GM21360 (cell line): ENCODE measurements at regions not wholly inside any gene's neighbourhood (a gene's known extent, or its start where the extent isn't known, plus 50 kb on each side); places are given as distances from the start of the nearest gene placed in this dataset.
"Not testable (repeated sequence)": the region's sequence is repeated elsewhere in the genome, so short reads cannot be mapped to it uniquely, and the experiment has no call there.

ENCODE experiments used
- ATAC-seq: cut with Tn5 transposase; IDR thresholded peaks from one replicate; pipeline ENCODE4 v1.9.1; 2021; ENCODE audit warnings: mild to moderate bottlenecking, moderate library complexity; ENCODE audit not compliant: unreplicated experiment

DNA sequence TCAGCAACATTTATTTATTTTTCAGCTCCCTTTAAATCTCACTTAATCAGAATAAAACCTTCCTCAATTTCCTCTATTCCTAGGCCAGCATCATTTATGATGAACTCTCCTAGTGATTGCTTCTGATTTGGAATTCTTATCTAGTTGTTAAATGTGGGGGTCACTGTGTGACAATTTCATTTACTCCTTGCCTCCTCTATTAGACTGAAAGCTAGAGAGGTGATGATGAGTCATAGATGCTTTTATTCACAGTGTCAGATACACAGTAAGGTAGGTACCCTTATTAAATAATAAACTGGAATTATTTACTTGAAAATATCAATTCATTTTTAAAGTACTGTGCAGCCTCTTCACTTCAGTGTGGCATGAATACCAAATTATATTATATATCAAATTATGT, 960.6 kb downstream of the MAT2B start:
- ATAC-seq: no peak

DNA sequence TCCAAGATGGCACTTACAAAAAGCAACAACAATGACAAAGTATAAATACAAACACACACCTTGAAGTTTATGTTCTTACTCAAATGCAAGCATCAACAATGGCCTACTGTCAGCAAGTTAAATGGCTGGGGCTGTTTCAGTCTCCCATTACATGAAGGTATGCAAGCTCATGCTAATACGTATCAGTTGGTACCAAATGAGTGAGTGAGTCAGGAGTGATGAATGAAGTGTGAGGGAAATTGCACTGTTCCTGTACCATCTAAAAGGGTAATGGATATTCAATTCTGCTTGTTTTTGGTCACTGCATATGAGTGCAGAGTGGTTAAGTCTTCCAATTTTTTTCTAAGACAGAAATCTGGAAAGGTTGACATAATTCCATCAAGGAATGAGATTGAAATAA, 964.9 kb downstream of the MAT2B start:
- no peak for ATAC-seq

DNA sequence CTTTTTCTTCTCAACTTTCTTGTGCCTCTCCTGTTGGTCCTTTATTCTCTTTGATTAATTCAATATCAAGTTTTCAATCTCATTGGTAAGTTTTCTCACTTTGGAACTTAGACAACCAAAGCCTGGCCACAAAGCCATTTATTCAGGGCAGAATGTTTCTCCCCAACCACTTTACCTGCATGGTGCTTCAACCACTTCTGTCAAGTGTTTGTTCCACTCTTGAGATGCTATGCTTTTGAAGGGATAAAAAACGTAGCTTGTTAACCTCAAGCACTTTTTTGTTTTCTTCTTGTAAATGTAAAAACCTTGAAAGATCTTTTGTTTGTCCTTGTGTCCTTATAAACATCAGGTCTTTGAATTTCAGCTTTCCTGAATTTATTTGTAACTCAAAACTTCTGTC, 966.7 kb downstream of the MAT2B start:
- ATAC-seq: no peak

DNA sequence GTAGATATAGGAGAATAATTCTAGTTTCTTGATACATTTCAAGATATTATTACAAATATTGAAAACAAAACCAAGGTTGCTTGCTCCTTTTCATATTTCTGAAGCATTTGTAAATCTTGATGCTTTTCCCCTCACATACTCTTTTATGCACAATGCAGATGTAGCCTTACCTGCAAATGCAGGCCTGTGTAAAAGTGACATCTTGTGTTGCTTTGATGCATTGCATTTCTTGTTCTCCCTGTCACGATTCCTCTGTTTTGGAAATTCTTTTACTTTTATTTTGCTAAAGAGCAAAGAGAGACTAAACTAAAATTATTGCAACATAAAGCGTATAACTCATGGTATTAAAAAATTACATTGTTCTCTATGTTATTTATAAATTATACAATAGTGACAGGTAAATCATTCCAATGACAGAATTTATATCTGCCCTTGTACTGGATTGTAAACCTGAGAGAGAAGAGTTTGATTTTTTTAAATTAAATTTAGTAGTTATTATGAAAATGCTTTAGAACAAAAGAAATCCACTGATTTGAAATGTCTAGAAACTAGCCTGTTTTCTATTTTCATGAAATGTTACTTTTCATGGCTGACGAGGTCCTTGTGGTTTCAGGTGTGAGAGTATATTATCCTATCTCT, 970.0 kb downstream of the MAT2B start:
- ATAC-seq: no peak

- no peak for ATAC-seq
Measured at GRCh38 chr5:164481270-164481669, 975.9 kb downstream of the MAT2B start.

DNA sequence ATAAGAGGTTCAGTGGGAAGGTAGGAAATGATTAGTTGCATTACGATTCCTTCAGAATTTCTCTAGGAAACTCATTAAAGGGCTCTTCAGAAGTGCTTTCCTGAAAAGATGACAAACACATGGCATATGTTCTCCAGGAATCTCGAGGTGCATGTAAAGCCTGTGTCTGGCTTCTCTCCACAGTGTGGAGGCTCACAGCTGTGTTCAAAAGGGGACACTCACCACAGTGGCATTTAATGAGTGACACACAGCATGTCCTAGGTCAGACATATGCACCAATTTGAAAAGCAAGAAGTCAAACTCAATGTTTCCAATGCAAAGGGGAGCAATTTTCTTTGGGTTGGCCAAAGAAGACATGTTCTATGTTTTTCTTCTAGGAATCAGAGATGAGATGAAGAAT, 976.9 kb downstream of the MAT2B start:
- ATAC-seq: no peak

DNA sequence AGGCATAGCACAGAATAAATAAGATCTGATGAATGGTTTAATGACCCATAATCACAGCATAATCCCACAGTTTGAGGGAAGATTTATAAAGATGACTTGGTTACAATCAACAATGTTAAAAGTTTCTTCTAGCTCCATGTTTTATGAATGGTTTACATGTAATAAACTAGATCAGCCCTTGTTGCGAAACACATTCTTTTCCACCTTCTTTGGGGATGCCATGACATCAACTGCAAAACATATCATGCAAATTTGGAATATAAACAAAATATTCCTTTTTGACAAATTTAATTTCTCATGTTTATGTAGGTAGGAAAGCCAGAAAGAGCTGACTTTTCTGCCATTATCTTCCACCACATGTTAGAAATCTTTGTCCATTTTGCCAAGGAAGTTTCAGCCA, 979.5 kb downstream of the MAT2B start:
- no peak for ATAC-seq

DNA sequence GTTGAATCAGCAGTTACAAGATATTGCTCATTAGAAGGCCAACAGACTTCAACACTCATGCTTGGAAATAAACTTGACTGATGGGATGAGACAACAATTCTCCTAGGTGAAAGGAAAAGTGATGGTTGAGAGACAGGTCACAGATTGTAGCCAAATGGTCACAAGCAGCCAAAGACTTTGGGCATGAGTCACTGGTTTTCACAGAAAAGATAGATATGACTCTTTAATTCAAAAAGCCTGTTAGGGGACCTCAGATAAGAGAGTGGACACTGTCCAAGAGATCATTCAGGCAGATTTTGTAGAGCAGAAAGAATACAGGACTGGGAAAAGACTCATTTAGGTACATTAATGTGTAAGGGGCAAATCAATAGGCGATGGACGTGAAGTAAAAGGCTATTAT, 982.5 kb downstream of the MAT2B start:
- no peak for ATAC-seq

DNA sequence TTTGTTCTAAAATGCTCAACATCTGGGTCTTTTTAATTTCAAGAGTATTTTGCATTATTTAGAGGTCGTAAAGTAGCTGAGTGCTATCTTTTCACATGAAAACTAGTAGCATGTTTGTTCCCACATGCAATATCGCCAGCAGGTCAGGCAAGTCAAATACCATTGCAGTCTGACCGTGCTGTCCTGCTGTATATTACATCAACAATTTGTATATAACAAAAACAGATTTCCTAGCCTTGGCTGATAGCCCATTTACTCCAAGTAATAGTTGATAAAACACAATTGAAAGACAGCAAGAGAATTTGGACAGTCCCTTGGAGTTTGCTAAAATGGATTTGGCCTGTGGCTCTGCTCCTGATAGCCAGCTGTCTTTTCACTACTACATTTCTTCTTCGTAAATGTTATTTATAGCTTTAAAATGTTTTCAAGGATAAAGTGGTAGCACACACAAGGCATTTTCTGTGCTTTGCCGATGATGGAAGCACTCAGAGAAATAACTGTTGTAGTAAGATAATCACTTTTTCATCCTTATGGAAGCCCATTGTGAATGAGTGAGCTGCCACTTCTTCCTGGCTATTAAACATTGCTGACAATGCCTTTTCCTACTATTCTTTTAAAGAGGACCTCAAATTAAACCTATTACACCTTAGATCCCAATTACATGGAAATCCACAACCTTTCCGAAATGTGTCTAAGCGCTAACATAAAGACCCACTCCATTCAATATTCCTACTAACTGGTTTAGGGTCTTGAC, 992.1 kb downstream of the MAT2B start:
- no peak for ATAC-seq

- no peak for ATAC-seq
Measured at GRCh38 chr5:164498438-164498837, 993.0 kb downstream of the MAT2B start.

DNA sequence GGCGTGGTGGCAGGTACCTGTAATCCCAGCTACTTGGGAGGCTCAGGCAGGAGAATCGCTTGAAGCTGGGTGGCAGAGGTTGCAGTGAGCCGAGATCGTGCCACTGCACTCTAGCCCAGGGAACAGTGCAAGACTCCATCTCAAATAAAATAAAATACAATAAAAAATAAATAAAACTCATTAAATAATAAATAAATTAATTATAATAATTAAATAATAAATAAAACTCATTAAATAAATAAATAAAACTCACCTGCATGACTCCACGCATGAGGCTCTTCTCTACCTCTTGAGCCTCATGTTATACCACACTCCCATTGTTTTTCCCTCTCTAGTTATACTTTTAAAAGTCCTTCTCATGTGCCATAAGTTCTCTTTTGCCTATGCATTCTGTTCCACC, 995.4 kb downstream of the MAT2B start:
- ATAC-seq: no peak

- no peak for ATAC-seq
Measured at GRCh38 chr5:164501344-164501743, 995.9 kb downstream of the MAT2B start.

DNA sequence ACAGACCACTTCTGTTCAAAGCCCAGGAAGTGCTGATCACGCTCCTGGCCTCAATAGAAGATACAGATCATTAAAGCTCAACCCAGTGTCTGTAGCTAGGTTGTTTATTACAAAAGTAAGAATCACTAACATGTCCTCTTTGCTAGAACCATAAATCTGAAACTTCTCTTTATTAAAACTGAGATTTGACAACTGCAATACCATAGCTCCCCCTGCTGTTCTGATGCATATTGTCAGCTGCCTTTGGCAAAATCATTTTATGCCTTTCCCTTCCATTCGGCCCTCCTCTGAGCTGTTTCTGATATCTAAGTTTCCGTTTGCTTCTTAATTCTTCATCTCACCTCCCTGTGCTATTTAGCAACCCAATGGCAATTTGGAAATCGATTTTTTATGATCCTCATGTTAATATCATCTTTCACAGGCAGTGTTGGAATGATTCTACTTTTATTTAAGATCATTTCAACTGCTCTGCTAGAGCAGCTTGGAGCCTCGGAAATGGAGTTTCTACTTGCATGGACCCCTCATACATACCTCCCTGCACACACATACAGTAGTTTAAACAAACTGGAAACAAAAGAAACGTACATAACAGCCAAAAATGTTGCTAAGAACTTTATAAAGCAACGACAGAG, 998.8 kb downstream of the MAT2B start:
- ATAC-seq: peak; percentile 69

DNA sequence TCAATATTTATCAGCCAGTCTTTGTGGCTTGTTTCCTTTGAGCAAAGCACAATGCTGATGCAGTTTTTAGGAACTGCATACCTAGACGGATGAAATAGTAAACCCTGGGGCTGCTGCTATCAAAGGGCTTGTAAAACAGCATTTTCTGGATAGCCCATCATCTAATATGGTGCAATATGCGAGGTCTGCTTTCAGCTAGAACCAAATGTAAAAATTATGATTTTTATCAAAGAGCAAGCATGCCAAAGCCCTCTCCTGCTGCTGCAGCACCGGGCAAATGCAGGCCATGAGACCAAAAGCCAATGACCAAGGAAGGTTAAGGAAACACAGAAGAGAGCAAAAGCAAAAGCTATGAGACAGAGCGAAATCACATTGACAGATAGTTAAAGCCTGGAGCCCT, 1000.4 kb downstream of the MAT2B start:
- ATAC-seq: no peak

GRCh38 chr5:164518067-164518740, 1012.8 kb downstream of the MAT2B start:
- no peak for ATAC-seq

GRCh38 chr5:164518741-164519080, 1013.3 kb downstream of the MAT2B start:
- ATAC-seq: no peak

DNA sequence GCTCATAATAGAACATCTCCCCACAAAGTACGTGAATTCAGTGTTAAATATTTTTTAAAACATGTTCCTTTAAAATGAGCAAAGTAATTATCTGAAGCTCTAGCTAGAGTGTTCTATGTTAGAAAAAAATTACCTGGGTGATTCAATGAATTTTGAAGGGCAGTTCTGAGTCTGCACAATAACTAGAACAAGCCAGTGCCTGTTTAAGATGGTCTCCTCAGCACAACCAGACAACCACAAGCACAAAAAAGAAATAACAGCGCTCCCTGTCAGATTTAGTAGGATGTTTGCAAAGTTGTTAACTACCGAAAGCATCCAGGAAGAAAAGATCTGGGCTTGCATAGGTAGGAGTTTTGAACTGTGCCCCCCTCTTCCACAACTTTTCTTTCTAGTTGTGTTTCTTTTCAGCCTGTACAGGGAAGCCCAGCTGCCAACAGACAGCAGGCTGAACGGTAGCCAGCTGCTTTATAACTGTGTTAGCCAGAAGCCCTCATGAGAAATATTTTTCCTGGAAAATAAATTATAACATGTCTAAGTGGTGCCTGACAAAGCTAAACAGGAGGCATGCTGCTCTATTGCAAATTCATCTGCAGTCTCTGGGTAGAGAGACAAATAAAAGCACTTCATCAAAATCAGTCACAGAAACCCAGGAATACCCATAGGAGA, 1026.9 kb downstream of the MAT2B start:
- no peak for ATAC-seq

DNA sequence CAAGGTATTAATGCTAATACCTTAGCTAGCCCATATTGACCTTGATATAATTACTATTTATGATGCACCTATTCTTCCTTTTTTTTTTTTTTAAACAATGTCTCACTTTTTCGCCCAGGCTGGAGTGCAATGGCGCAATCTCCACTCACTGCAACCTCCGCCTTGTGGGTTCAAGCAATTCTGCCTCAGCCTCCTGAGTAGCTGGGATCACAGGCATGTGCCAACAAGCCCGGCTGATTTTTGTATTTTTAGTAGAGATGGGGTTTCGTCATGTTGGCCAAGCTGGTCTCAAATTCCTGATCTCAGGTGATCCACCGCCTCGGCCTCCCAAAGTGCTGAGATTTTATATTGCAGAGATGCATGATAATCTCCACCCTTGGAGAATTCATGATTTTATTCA, 1028.0 kb downstream of the MAT2B start:
- ATAC-seq: not testable (repeated sequence)

DNA sequence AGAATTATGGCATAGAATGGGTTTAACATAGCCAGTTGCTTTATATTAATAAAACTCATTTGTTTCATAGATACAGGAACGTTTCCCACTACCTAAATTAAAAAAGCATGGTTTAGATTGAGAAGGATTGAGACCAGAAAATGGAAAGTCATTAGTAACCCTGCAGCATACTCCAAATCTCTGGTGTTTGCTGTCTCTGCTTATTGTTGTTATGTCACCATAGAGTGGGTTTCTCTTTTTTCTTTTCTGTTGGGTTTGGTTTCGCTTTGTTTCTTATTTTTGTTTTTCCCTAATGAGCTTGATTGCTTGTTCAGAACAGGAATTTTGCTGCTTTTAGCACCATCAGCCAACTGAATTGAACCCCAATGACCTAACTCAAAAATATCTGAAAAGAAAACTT, 1034.8 kb downstream of the MAT2B start:
- no peak for ATAC-seq

GRCh38 chr5:164545507-164545906, 1040.1 kb downstream of the MAT2B start:
- ATAC-seq: no peak

GRCh38 chr5:164553851-164554250, 1048.4 kb downstream of the MAT2B start:
- no peak for ATAC-seq
